Glutamatergic neuron (in vitro differentiated cells): ENCODE measurements at regions not wholly inside any gene's neighbourhood (a gene's known extent, or its start where the extent isn't known, plus 50 kb on each side); places are given as distances from the start of the nearest gene placed in this dataset.

Experiments
- DNase-seq: peaks from one replicate; pipeline ENCODE4 v3.0.0; 2022
- H3K27ac Mint-ChIP-seq: one replicate; pipeline ENCODE4 v1.8.0; 2020; ENCODE audit warnings: mild to moderate bottlenecking, mixed read lengths, inconsistent platforms; ENCODE audit not compliant: unreplicated experiment
- H3K27me3 Mint-ChIP-seq: one replicate; pipeline ENCODE4 v1.8.0; 2020; ENCODE audit warnings: mild to moderate bottlenecking, moderate library complexity, mixed read lengths, inconsistent platforms; ENCODE audit not compliant: unreplicated experiment
- H3K36me3 Mint-ChIP-seq: one replicate; pipeline ENCODE4 v1.8.0; 2020; ENCODE audit warnings: mild to moderate bottlenecking, mixed read lengths, inconsistent platforms; ENCODE audit not compliant: unreplicated experiment
- H3K4me1 Mint-ChIP-seq: one replicate; pipeline ENCODE4 v1.8.0; 2020; ENCODE audit warnings: mild to moderate bottlenecking, low read depth, mixed read lengths, inconsistent platforms; ENCODE audit not compliant: unreplicated experiment
- H3K4me3 Mint-ChIP-seq: one replicate; pipeline ENCODE4 v1.8.0; 2020; ENCODE audit warnings: mild to moderate bottlenecking, mixed read lengths, inconsistent platforms; ENCODE audit not compliant: unreplicated experiment
- H3K9me3 Mint-ChIP-seq: one replicate; pipeline ENCODE4 v1.8.0; 2020; ENCODE audit warnings: mild to moderate bottlenecking, moderate library complexity, mixed read lengths, inconsistent platforms; ENCODE audit not compliant: unreplicated experiment
- CTCF ChIP-seq: fragments of 200-600 bp; sonication (generic); IDR thresholded peaks from one replicate; pipeline ENCODE4 v1.5.0; 2021; ENCODE audit not compliant: partially characterized antibody, unreplicated experiment

GRCh38 chr10:55500931-55501559 is 700.0 kb upstream of the PCDH15 start:
- TF ChIP-seq CTCF, result peak; percentile 59
- Mint-ChIP-seq H3K4me3 (no peak overlapping the region), H3K36me3 (no peaks in the 10 kb centered on the region), H3K27ac (no peak overlapping the region), H3K27me3 (no peaks in the 10 kb centered on the region), H3K4me1 (no peaks in the 10 kb centered on the region), H3K9me3 (no peaks in the 10 kb centered on the region)
- DNase-seq, result peak; percentile 53

GRCh38 chr10:55497893-55498499 is 697.0 kb upstream of the PCDH15 start:
- no peaks in the 10 kb centered on the region for H3K27me3 Mint-ChIP-seq
- peaks cover under 1% of the 10 kb centered on the region for H3K36me3 Mint-ChIP-seq
- DNase-seq, result no peak
- no peaks in the 10 kb centered on the region for H3K9me3 Mint-ChIP-seq
- H3K4me3 Mint-ChIP-seq, result no peak overlapping the region
- H3K4me1 Mint-ChIP-seq, result no peaks in the 10 kb centered on the region
- no peak for TF ChIP-seq CTCF
- H3K27ac Mint-ChIP-seq, result no peak overlapping the region

DNA sequence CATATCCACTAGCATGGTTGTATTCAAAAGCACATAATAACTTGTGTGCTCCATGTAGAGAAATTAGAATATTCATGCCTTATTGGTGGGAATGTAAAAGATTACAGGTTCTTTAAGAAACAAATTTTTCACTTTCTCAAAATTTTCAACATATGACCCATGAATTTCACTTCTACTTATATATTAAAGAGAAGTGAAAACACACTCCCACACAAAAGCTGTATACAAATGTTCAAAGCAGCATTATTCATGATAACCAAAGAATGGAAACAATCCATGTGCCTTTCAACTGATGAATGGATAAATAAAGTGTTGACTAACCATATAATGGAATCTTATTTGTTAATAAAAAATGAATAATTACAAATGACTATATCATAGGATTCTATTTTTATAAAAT is 694.5 kb upstream of the PCDH15 start:
- TF ChIP-seq CTCF, result no peak
- no peak for DNase-seq
- Mint-ChIP-seq H3K4me1 (no peaks in the 10 kb centered on the region), H3K36me3 (peaks cover 6% of the 10 kb centered on the region), H3K27me3 (no peaks in the 10 kb centered on the region), H3K4me3 (no peak overlapping the region), H3K9me3 (no peaks in the 10 kb centered on the region), H3K27ac (no peak overlapping the region)

- Mint-ChIP-seq H3K27ac (no peak overlapping the region), H3K9me3 (no peaks in the 10 kb centered on the region), H3K4me3 (no peak overlapping the region), H3K4me1 (no peaks in the 10 kb centered on the region), H3K36me3 (peaks cover 6% of the 10 kb centered on the region), H3K27me3 (no peaks in the 10 kb centered on the region)
- no peak for DNase-seq
- TF ChIP-seq CTCF, result no peak
Measured at GRCh38 chr10:55491712-55492111, 690.7 kb upstream of the PCDH15 start.

GRCh38 chr10:55485827-55486226 is 684.8 kb upstream of the PCDH15 start:
- Mint-ChIP-seq H3K36me3 (peaks cover 8% of the 10 kb centered on the region), H3K27me3 (no peaks in the 10 kb centered on the region), H3K4me1 (no peaks in the 10 kb centered on the region), H3K27ac (no peak overlapping the region), H3K9me3 (peaks cover 4% of the 10 kb centered on the region), H3K4me3 (no peak overlapping the region)
- no peak for DNase-seq
- no peak for TF ChIP-seq CTCF
